GM19324 (cell line): ENCODE measurements at regions not wholly inside any gene's neighbourhood (a gene's known extent, or its start where the extent isn't known, plus 50 kb on each side); places are given as distances from the start of the nearest gene placed in this dataset.
"Not testable (repeated sequence)": the region's sequence is repeated elsewhere in the genome, so short reads cannot be mapped to it uniquely, and the experiment has no call there.

Experiments
- ATAC-seq: cut with Tn5 transposase; IDR thresholded peaks from one replicate; pipeline ENCODE4 v1.9.1; 2021; ENCODE audit warnings: mild to moderate bottlenecking, moderate library complexity; ENCODE audit not compliant: unreplicated experiment, low FRiP score

GRCh38 chr7:21299766-21300165 is 128.1 kb upstream of the SP4 start:
- no peak for ATAC-seq

- ATAC-seq = no peak
Measured at GRCh38 chr7:21300692-21301091, 127.2 kb upstream of the SP4 start.

- no peak for ATAC-seq
Measured at GRCh38 chr7:21304808-21305375, 123.0 kb upstream of the SP4 start.

- no peak for ATAC-seq
Measured at GRCh38 chr7:21305455-21306235, 122.2 kb upstream of the SP4 start.

- ATAC-seq = no peak
Measured at GRCh38 chr7:21314954-21315353, 112.9 kb upstream of the SP4 start.

- ATAC-seq = no peak
Measured at GRCh38 chr7:21317966-21318915, 109.6 kb upstream of the SP4 start.

GRCh38 chr7:21318916-21319270 is 109.0 kb upstream of the SP4 start:
- ATAC-seq = no peak

- no peak for ATAC-seq
Measured at GRCh38 chr7:21326241-21326640, 101.6 kb upstream of the SP4 start.

GRCh38 chr7:21326921-21327320 is 101.0 kb upstream of the SP4 start:
- ATAC-seq = no peak

- ATAC-seq = no peak
Measured at GRCh38 chr7:21327422-21328409, 100.2 kb upstream of the SP4 start.

- no peak for ATAC-seq
Measured at GRCh38 chr7:21330462-21331178, 97.3 kb upstream of the SP4 start.

- ATAC-seq = no peak
Measured at GRCh38 chr7:21334906-21335305, 93.0 kb upstream of the SP4 start.

GRCh38 chr7:21336743-21337142 is 91.1 kb upstream of the SP4 start:
- peak; percentile 51 for ATAC-seq

GRCh38 chr7:21338728-21339164 is 89.1 kb upstream of the SP4 start:
- ATAC-seq = no peak

GRCh38 chr7:21344900-21345299 is 83.0 kb upstream of the SP4 start:
- ATAC-seq = not testable (repeated sequence)

GRCh38 chr7:21345361-21345760 is 82.5 kb upstream of the SP4 start:
- no peak for ATAC-seq

GRCh38 chr7:21346297-21346696 is 81.6 kb upstream of the SP4 start:
- ATAC-seq = no peak

- peak; percentile 79 for ATAC-seq
Measured at GRCh38 chr7:21352540-21353387, 75.1 kb upstream of the SP4 start.

- no peak for ATAC-seq
Measured at GRCh38 chr7:21353388-21353780, 74.5 kb upstream of the SP4 start.
